ENCODE measurements at regions not wholly inside any gene's neighbourhood (a gene's known extent, or its start where the extent isn't known, plus 50 kb on each side); places are given as distances from the start of the nearest gene placed in this dataset.

DNA sequence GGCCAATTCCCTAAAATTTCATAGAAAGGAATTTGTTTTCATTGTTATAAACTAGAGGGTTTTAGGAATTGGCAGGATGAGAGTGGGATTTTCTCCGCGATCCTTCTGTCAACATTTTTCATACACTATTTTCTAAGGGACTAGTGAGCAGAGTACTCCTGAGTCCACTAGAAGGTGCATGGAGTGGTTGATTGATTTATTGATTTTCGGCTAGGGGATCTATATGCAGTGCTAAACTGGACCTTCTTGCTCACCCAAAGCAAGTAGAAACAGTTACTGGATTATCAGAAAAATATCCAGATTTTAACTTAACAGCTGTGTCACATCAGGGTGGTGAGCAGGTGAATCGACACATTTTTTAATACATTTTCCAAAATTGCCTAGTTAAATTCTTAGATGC is 159.9 kb upstream of the DTNA start:
- H3K4me3 Mint-ChIP-seq, result no peak overlapping the region
- no peak overlapping the region for H3K27ac Mint-ChIP-seq
- DNase-seq (ENCODE audit: low spot score in 2 of 2), result no peak
- H3K36me3 Mint-ChIP-seq, result no peaks in the 10 kb centered on the region
- H3K4me1 Mint-ChIP-seq, result no peaks in the 10 kb centered on the region
- ATAC-seq, result no peak
- H3K9me3 Mint-ChIP-seq, result peaks cover 7% of the 10 kb centered on the region

DNA sequence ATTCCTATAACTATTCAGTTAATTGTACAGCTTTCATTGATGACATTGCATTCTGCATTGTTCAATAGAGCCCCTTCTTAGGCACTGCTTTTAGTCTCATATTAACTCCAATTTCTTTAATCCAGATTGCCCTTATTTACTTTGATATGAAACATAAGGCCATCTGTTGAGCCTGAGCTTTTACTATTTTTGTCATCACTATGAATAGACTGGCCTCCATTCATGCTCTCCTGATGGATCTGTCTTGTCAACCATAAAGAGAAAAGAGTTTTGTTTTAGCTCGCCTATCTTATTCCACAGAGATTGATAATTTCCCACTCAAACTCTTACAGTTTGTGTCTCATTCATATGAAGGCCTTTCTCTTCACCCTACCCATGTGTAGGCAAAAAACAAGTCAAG is 159.2 kb upstream of the DTNA start:
- no peak for ATAC-seq
- no peak overlapping the region for H3K27ac Mint-ChIP-seq
- H3K4me3 Mint-ChIP-seq, result no peak overlapping the region
- no peaks in the 10 kb centered on the region for H3K36me3 Mint-ChIP-seq
- H3K4me1 Mint-ChIP-seq, result no peaks in the 10 kb centered on the region
- DNase-seq (ENCODE audit: low spot score in 2 of 2), result no peak
- H3K9me3 Mint-ChIP-seq, result peaks cover 10% of the 10 kb centered on the region

DNA sequence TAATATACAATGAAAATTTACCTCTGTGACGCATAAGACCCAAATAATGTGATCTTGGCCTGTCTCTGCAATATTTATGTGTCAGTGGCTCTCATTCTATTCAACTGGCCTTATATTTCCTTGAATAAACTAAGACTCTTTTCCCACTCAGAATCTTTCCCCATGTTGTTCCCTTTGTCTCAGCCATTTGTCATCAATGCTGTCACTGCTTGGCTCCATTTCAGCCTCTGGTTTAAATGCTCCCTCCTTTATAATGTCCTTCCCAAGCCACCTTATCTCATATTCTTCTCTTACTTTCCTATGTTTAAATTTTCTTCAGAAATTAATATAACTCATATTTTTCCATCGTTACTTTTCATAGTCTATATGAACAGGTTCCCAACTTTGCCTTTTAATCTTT is 158.3 kb upstream of the DTNA start:
- Mint-ChIP-seq H3K9me3 (peaks cover 8% of the 10 kb centered on the region), H3K4me1 (no peaks in the 10 kb centered on the region), H3K36me3 (no peaks in the 10 kb centered on the region), H3K4me3 (no peak overlapping the region), H3K27ac (no peak overlapping the region)
- DNase-seq (ENCODE audit: low spot score in 2 of 2), result no peak
- no peak for ATAC-seq

DNA sequence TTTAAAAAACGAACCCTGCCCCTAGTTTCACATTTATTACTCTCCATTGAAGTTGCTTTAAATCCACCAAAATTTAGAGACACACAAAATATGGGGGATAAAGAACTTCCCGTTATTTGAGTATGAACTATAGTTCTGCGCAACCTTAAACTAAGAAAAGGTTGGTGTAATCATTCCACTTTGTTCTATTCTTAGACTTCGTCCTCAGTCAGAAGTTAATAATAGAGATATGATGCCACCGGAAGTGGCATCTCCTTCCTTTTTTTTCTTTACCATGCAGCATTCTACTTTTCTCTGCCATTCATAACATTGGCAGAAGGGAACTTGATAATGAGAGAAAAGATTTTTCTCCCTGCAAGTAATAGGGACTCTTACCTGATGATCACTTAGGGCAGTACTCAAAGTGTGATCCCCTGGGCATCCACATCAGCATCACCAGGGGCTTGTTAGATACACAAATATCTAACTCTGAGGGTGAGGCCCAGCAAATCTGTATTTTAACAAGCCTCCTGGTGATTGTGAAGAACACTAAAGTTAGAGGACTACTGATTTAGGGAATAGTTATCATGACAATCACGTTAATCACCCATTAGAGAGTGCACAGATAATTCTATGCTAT is 147.7 kb upstream of the DTNA start:
- no peak overlapping the region for H3K27ac Mint-ChIP-seq
- DNase-seq (ENCODE audit: low spot score in 2 of 2) (no peak), ATAC-seq (no peak)
- H3K36me3 Mint-ChIP-seq, result no peaks in the 10 kb centered on the region
- H3K4me1 Mint-ChIP-seq, result no peaks in the 10 kb centered on the region
- no peak overlapping the region for H3K4me3 Mint-ChIP-seq
- H3K9me3 Mint-ChIP-seq, result peaks cover 4% of the 10 kb centered on the region

DNA sequence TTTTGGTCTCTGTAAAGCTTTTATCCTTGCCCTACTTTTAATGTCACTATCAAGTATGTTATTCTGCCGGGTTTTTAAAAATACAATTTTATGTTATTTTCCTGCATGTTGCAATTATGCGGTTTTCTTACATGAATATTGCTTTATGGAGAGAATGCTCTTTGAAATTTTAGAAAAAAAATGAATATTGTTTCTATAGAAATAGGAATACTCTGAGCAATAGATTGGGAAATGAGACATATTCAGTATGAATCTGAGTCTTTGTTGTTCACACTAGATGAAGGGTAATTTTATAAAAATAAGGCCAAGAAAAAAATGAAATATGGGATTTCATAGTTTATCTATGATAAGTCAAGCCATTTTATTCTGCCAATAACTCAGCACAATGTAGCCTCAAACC is 142.2 kb upstream of the DTNA start:
- no peak for ATAC-seq
- DNase-seq (ENCODE audit: low spot score in 2 of 2), result no peak
- no peaks in the 10 kb centered on the region for H3K36me3 Mint-ChIP-seq
- no peak overlapping the region for H3K4me3 Mint-ChIP-seq
- H3K9me3 Mint-ChIP-seq, result peaks cover 5% of the 10 kb centered on the region
- no peak overlapping the region for H3K27ac Mint-ChIP-seq
- no peaks in the 10 kb centered on the region for H3K4me1 Mint-ChIP-seq

DNA sequence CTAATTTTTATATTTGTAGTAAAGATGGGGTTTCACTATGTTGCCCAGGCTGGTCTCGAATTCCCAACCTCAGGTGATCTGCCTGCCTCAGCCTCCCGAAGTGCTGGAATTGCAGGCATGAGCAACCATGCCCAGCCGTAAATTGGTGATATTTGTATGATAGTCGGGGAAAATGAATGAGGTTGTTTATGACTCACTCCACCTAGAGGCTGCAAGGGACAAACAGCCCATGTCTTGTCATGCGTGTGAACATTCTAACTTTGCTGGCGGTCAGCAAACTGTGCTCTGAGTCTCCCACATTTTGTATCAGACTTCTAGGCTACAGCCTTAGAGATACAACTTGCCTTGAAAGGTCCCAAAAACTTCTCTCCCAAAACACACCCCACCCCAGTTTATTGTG is 133.5 kb upstream of the DTNA start:
- Mint-ChIP-seq H3K27ac (no peak overlapping the region), H3K4me1 (no peaks in the 10 kb centered on the region), H3K4me3 (no peak overlapping the region), H3K36me3 (no peaks in the 10 kb centered on the region), H3K9me3 (peaks cover 13% of the 10 kb centered on the region)
- ATAC-seq (no peak), DNase-seq (ENCODE audit: low spot score in 2 of 2) (no peak)

DNA sequence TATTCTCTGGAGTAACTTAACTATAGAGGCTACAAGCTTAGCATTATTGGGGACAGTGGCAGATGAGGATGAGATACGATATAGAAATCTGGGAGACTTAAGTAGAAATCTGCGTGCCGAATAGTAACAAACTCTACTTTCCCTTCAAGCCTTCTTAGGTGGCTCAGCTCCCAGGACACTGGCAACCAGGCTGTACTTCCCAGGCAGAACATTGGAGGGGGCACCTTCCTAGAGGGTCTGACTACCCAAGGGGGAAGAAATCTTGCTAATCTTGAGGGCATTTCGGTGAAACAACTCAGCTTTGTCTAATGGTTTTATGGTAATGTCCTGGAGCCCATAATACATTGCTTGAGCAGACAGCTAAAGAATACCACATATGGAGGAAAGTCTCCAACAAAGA is 126.2 kb upstream of the DTNA start:
- ATAC-seq (no peak), DNase-seq (ENCODE audit: low spot score in 2 of 2) (no peak)
- Mint-ChIP-seq H3K36me3 (no peaks in the 10 kb centered on the region), H3K9me3 (peaks cover 24% of the 10 kb centered on the region), H3K27ac (no peak overlapping the region), H3K4me3 (no peak overlapping the region), H3K4me1 (no peaks in the 10 kb centered on the region)

DNA sequence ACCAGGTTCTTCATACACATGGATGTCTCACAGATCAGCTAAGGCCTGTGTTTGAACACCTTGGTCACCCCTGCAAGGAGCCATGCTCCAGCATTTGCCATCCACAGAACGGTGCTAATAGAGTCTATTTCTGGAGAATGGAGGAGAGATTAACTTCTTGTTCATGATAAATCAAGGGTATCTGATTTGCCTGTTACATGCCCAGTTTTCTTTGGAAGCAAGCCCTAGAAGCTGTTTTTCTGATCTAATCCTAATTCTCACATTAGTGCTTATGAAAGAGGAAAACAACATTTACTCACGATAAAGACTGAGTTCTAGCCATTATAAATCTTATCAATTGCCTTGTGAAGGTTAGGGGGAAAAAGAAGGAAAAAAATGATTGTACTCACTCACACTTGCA is 119.6 kb upstream of the DTNA start:
- H3K36me3 Mint-ChIP-seq, result no peaks in the 10 kb centered on the region
- no peaks in the 10 kb centered on the region for H3K4me1 Mint-ChIP-seq
- H3K4me3 Mint-ChIP-seq, result no peak overlapping the region
- DNase-seq (ENCODE audit: low spot score in 2 of 2) (no peak), ATAC-seq (no peak)
- no peak overlapping the region for H3K27ac Mint-ChIP-seq
- H3K9me3 Mint-ChIP-seq, result peaks cover 4% of the 10 kb centered on the region

DNA sequence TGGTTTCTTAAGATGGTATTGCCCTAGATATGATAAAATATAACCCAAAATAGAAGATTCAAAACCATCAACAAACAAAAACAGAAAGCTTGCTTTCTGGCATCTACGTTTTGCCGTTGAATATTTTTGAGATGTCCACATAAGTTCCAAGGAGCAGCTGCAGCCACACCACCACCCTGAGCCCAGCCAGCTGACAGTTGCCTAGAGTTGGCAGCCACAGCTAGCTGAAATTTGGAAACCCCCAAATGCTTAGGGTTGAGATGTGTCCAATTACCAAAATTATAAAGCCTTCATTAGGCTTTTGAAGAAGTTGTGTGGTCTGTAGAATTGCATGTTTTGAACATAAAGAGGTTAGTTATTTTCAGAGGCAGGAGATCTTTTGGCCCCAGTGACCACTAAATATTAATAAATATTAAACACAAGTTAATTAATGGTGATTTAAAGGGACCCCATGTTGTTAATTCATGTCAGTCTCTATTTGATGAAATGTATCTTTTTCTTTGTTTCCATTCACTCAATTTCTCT is 118.1 kb upstream of the DTNA start:
- no peak overlapping the region for H3K4me3 Mint-ChIP-seq
- H3K27ac Mint-ChIP-seq, result no peak overlapping the region
- no peaks in the 10 kb centered on the region for H3K4me1 Mint-ChIP-seq
- DNase-seq (ENCODE audit: low spot score in 2 of 2) (no peak), ATAC-seq (no peak)
- H3K9me3 Mint-ChIP-seq, result peaks cover 3% of the 10 kb centered on the region
- no peaks in the 10 kb centered on the region for H3K36me3 Mint-ChIP-seq

DNA sequence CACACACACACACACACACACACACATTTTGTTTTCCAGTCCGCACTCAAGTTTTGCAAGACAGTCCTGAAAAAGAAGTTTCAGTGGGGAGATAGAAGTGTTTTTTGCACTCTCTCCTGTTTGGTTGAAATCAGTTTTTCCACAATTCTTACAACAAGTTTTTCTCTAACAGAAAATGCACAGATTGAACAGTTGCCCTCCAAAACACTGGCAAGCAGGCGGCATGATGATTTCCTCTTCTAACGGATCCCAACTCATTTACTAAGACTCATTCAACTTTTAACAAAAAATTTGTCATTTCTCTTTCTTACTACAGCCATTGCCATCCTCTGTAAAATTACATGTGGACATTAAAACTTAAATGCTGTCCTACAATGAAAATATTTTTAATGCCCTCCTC is 117.6 kb upstream of the DTNA start:
- DNase-seq (ENCODE audit: low spot score in 2 of 2) (no peak), ATAC-seq (no peak)
- Mint-ChIP-seq H3K9me3 (peaks cover 8% of the 10 kb centered on the region), H3K4me1 (no peaks in the 10 kb centered on the region), H3K27ac (no peak overlapping the region), H3K36me3 (no peaks in the 10 kb centered on the region), H3K4me3 (no peak overlapping the region)

DNA sequence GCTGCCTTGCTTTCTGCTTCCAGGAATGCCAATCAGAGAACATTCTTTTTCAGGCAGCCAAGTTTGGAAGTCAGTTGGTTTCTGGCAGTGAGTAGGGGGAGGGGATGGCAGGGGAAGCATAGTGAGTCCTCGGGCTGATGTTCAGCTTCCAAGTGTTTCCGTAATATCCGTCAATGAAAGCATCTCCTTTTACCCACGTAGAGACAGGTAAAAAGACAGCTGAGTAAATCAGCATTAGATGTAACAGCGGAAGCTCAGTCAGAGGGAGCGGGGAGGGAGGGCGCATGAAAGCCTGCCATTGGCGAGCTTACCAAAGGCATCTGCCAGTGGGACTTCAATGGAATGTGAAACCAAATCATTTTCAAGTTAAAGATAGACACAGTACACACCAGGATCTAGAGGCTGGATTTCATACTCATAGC is 117.1 kb upstream of the DTNA start:
- DNase-seq (ENCODE audit: low spot score in 2 of 2) (no peak), ATAC-seq (no peak)
- H3K36me3 Mint-ChIP-seq, result no peaks in the 10 kb centered on the region
- no peak overlapping the region for H3K27ac Mint-ChIP-seq
- H3K9me3 Mint-ChIP-seq, result peaks cover 8% of the 10 kb centered on the region
- no peak overlapping the region for H3K4me3 Mint-ChIP-seq
- no peaks in the 10 kb centered on the region for H3K4me1 Mint-ChIP-seq

DNA sequence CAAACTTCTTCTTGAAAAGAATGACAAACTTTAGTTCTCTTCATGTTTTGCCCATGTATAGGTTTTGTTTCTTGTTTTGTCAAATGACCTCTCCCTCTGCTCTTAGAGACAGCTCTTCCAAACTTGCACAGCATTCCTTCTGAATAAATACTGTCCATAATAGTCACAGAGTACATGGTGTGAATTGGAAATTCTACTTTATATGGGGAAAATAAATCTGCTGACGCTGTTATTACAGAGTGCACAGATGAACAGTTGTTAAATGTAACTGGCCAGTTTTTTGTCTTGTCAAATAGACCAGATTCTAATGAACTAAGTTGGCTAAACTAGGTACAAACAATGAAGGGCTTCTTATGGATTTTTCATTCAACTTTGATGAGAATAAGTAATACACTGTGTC is 115.8 kb upstream of the DTNA start:
- no peaks in the 10 kb centered on the region for H3K36me3 Mint-ChIP-seq
- ATAC-seq (no peak), DNase-seq (ENCODE audit: low spot score in 2 of 2) (no peak)
- H3K27ac Mint-ChIP-seq, result no peak overlapping the region
- no peak overlapping the region for H3K4me3 Mint-ChIP-seq
- no peaks in the 10 kb centered on the region for H3K4me1 Mint-ChIP-seq
- H3K9me3 Mint-ChIP-seq, result peaks cover 4% of the 10 kb centered on the region

DNA sequence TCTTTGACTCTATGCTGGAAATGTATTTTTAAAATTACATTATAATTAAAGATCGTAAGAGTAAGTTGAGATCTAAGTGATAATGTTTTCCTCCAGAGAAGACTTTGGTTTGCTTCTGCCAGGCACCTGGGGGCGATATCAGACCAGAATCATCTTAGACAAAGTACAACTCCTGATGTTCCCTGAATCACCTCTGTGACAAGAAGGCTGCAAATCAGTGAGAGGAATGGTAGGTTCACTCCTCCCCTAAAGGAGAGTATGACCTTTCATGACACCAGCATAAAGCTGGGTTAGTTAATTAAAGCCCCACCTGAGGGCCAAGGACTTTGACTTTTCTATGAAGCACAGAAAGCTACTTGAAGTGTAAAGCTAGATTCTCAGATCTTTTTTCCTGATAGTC is 114.4 kb upstream of the DTNA start:
- H3K9me3 Mint-ChIP-seq, result peaks cover 4% of the 10 kb centered on the region
- ATAC-seq, result no peak
- H3K4me1 Mint-ChIP-seq, result no peaks in the 10 kb centered on the region
- H3K27ac Mint-ChIP-seq, result no peak overlapping the region
- DNase-seq (ENCODE audit: low spot score in 2 of 2), result no peak
- H3K4me3 Mint-ChIP-seq, result no peak overlapping the region
- H3K36me3 Mint-ChIP-seq, result no peaks in the 10 kb centered on the region

DNA sequence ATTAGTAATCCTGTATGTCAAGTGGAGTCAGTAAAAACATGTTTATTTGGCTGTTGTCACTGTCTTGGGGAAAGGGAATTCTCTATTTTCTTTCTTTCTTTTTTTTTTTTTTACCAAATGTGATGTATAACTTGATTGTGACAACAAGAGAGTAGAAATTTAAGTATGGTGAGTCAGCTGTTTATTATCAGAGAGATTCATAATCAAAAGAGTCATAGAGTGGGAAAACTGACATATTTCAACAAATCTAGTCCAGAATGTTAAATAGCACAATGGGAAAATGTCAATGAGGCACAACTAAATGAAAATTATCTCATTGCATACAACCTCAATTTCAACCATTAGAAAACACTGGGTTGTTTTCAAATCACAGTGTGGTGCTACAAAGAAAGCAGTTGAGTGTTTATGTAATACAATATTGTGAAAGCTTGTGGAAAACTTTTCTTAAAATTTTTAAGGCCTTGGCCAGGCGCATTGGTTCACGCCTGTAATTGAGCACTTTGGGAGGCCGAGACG is 111.9 kb upstream of the DTNA start:
- Mint-ChIP-seq H3K4me1 (no peaks in the 10 kb centered on the region), H3K36me3 (no peaks in the 10 kb centered on the region)

DNA sequence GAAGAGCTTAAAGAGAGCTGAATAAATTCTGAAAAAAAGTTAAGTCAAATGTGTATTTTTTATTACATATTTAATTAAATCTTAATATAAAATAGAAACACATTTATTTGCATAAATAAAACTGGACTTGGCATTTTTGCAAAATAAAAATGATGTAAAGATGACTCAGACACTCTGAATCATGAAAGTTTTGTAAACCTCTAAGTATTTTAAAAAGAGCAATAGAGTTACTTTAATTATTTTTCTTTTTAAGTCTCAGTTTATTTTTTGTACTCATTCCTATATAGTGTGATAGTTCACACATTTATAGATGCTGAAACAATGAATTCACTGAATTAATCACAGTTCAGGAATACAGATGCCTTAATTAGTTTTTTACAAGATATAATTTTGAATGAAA is 109.9 kb upstream of the DTNA start:
- H3K9me3 Mint-ChIP-seq, result peaks cover 4% of the 10 kb centered on the region
- DNase-seq (ENCODE audit: low spot score in 2 of 2) (no peak), ATAC-seq (no peak)

More for the DNA sequence above, 111.9 kb upstream of the DTNA start:
- Mint-ChIP-seq H3K27ac (no peak overlapping the region), H3K9me3 (peaks cover 4% of the 10 kb centered on the region), H3K4me3 (no peak overlapping the region)
- DNase-seq (ENCODE audit: low spot score in 2 of 2) (no peak), ATAC-seq (no peak)

DNA sequence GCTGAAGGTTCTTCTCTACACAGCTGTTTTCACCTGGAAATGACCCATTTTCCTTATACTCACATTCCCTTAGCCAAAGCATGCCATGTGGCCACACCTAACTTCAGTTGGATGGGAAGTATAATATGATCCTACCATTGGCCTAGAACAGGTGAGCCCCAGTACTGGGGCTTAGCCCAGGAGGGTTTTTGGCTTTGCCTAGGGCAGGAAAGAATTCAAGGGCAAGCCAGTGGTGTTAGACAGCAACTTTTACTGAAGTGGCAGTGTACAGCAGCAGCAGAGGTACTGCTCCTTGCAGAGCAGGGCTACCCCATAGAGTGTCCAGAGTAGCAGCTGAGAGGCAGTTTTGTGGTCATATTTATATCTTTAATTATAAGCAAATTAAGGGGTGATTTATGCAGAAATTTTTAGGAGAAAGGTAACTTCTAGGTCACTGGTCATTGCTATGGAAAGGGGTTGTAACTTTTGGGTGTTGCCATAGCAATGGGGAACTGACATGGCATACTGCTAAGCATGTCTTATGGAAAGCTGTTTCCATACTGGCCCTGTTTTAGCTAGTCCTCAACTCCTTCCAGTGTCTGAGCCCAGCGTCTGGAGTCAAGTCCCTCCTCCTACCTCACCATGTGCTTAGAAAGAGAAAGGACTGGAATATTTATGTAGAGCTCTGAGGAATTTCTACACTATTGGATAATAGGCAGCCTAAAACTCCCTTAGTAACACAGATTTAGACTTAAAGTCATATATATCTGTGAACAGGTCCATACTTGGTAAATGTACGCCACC is 109.0 kb upstream of the DTNA start:
- H3K27ac Mint-ChIP-seq, result no peak overlapping the region
- DNase-seq (ENCODE audit: low spot score in 2 of 2), result no peak
- no peaks in the 10 kb centered on the region for H3K36me3 Mint-ChIP-seq
- H3K4me1 Mint-ChIP-seq, result no peaks in the 10 kb centered on the region
- H3K9me3 Mint-ChIP-seq, result peaks cover 4% of the 10 kb centered on the region
- no peak overlapping the region for H3K4me3 Mint-ChIP-seq
- no peak for ATAC-seq

More for the DNA sequence above, 109.9 kb upstream of the DTNA start:
- H3K27ac Mint-ChIP-seq, result no peak overlapping the region
- no peaks in the 10 kb centered on the region for H3K36me3 Mint-ChIP-seq
- no peak overlapping the region for H3K4me3 Mint-ChIP-seq
- no peaks in the 10 kb centered on the region for H3K4me1 Mint-ChIP-seq

Measured in stimulated activated effector memory CD8-positive, alpha-beta T cell treated with anti-CD3 and anti-CD28 coated beads, Interleukin-12 subunit alpha, Interleukin-12 subunit beta, amount 100 ng/mL, for 72 hours (primary cell).